ENCODE measurements at regions not wholly inside any gene's neighbourhood (a gene's known extent, or its start where the extent isn't known, plus 50 kb on each side); places are given as distances from the start of the nearest gene placed in this dataset.

GRCh38 chr18:45320724-45321123, 294.6 kb upstream of the SLC14A2 start:
- TF ChIP-seq CTCF (optimal IDR thresholded peaks at IDR 0.05 in 1 of 3, IDR thresholded peaks at IDR 0.05 in 1 of 3, conservative IDR thresholded peaks at IDR 0.05 in 1 of 3; ENCODE audit: extremely low read depth in 1 of 3, insufficient read depth in 2 of 3, low read length in 3 of 3) (no peak), EZH2 (IDR thresholded peaks at IDR 0.05; ENCODE audit: low read length) (no peak)
